ENCODE measurements at regions not wholly inside any gene's neighbourhood (a gene's known extent, or its start where the extent isn't known, plus 50 kb on each side); places are given as distances from the start of the nearest gene placed in this dataset.

GRCh38 chr11:134950692-134951304 is 538.8 kb upstream of the B3GAT1 start:
- no peak for TF ChIP-seq CTCF (IDR thresholded peaks at IDR 0.05)
- TF ChIP-seq POLR2A (IDR thresholded peaks at IDR 0.05) = no peak
- ATAC-seq (no peak), DNase-seq (no peak)
- no peak overlapping the region for H3K4me3 ChIP-seq
- H3K27me3 ChIP-seq = no peaks in the 10 kb centered on the region
- WGBS, 2 donors = 63 to 79% methylated on average over 4 to 8 of the region's 8 CpGs
- no peak overlapping the region for H3K27ac ChIP-seq
- no peaks in the 10 kb centered on the region for H3K9me3 ChIP-seq
- no peaks in the 10 kb centered on the region for H3K4me1 ChIP-seq
- intact Hi-C loops (cut with DNase I) = no loop called here
- no peaks in the 10 kb centered on the region for H3K36me3 ChIP-seq (replicated peaks in 1 of 2; ENCODE audit: insufficient read depth in 1 of 2, low read depth in 2 of 2)

- WGBS, 2 donors = 54 to 56% methylated on average over 11 of the region's 11 CpGs
- TF ChIP-seq CTCF (IDR thresholded peaks at IDR 0.05) (no peak), POLR2A (IDR thresholded peaks at IDR 0.05) (no peak)
- no peaks in the 10 kb centered on the region for H3K4me1 ChIP-seq
- intact Hi-C loops (cut with DNase I) = no loop called here
- H3K27me3 ChIP-seq = no peaks in the 10 kb centered on the region
- no peaks in the 10 kb centered on the region for H3K9me3 ChIP-seq
- no peaks in the 10 kb centered on the region for H3K36me3 ChIP-seq (replicated peaks in 1 of 2; ENCODE audit: insufficient read depth in 1 of 2, low read depth in 2 of 2)
- DNase-seq (no peak), ATAC-seq (peak; percentile 55)
- H3K27ac ChIP-seq = no peak overlapping the region
- H3K4me3 ChIP-seq = no peak overlapping the region
Measured at GRCh38 chr11:134949121-134950090, 537.4 kb upstream of the B3GAT1 start.

GRCh38 chr11:134947556-134947955 is 535.5 kb upstream of the B3GAT1 start:
- Histone ChIP-seq H3K4me1 (no peaks in the 10 kb centered on the region), H3K27me3 (no peaks in the 10 kb centered on the region), H3K4me3 (no peak overlapping the region), H3K27ac (no peak overlapping the region), H3K9me3 (no peaks in the 10 kb centered on the region), H3K36me3 (replicated peaks in 1 of 2; ENCODE audit: insufficient read depth in 1 of 2, low read depth in 2 of 2) (no peaks in the 10 kb centered on the region)
- intact Hi-C loops (cut with DNase I) = no loop called here
- DNase-seq = no peak
- no peak for ATAC-seq
- TF ChIP-seq CTCF (IDR thresholded peaks at IDR 0.05) = no peak
- TF ChIP-seq POLR2A (IDR thresholded peaks at IDR 0.05) = no peak
- 72 to 76% methylated on average over 10 of the region's 10 CpGs for WGBS, 2 donors

- DNase-seq = no peak
- WGBS, 2 donors = 55 to 59% methylated on average over 9 of the region's 9 CpGs
- intact Hi-C loops (cut with DNase I) = no loop called here
Measured at GRCh38 chr11:134945993-134946392, 534.0 kb upstream of the B3GAT1 start.

More at GRCh38 chr11:134945993-134946392, 534.0 kb upstream of the B3GAT1 start:
- ATAC-seq = no peak
- Histone ChIP-seq H3K36me3 (replicated peaks in 1 of 2; ENCODE audit: insufficient read depth in 1 of 2, low read depth in 2 of 2) (no peaks in the 10 kb centered on the region), H3K27me3 (no peaks in the 10 kb centered on the region), H3K27ac (no peak overlapping the region), H3K4me3 (no peak overlapping the region), H3K9me3 (no peaks in the 10 kb centered on the region), H3K4me1 (no peaks in the 10 kb centered on the region)
- no peak for TF ChIP-seq CTCF (IDR thresholded peaks at IDR 0.05)
- TF ChIP-seq POLR2A (IDR thresholded peaks at IDR 0.05) = no peak

Data from body of pancreas (tissue), 4 donors.